HPDE6-E6E7 (cell line): ENCODE measurements at regions not wholly inside any gene's neighbourhood (a gene's known extent, or its start where the extent isn't known, plus 50 kb on each side); places are given as distances from the start of the nearest gene placed in this dataset.
"Not testable (repeated sequence)": the region's sequence is repeated elsewhere in the genome, so short reads cannot be mapped to it uniquely, and the experiment has no call there.

ENCODE experiments used
- DNase-seq: peaks from one replicate; pipeline ENCODE4 v3.0.0; 2011; ENCODE audit warnings: missing footprints; ENCODE audit errors: extremely low spot score

- DNase-seq = no peak
Measured at GRCh38 chr13:107675847-107676550, 539.3 kb downstream of the LIG4 start.

- DNase-seq = no peak
Measured at GRCh38 chr13:107669391-107669993, 545.8 kb downstream of the LIG4 start.

- no peak for DNase-seq
Measured at GRCh38 chr13:107665926-107666458, 549.3 kb downstream of the LIG4 start.

GRCh38 chr13:107650081-107650701, 565.1 kb downstream of the LIG4 start:
- DNase-seq = peak; percentile 9

- DNase-seq = no peak
Measured at GRCh38 chr13:107649079-107649478, 566.3 kb downstream of the LIG4 start.

- no peak for DNase-seq
Measured at GRCh38 chr13:107644136-107644535, 571.2 kb downstream of the LIG4 start.

- DNase-seq = no peak
Measured at GRCh38 chr13:107643615-107644014, 571.7 kb downstream of the LIG4 start.

GRCh38 chr13:107642831-107643230, 572.5 kb downstream of the LIG4 start:
- no peak for DNase-seq

- no peak for DNase-seq
Measured at GRCh38 chr13:107641574-107641973, 573.8 kb downstream of the LIG4 start.

- no peak for DNase-seq
Measured at GRCh38 chr13:107625648-107626047, 589.7 kb downstream of the LIG4 start.

- no peak for DNase-seq
Measured at GRCh38 chr13:107617527-107617926, 597.8 kb downstream of the LIG4 start.

- no peak for DNase-seq
Measured at GRCh38 chr13:107612376-107612775, 603.0 kb downstream of the LIG4 start.

- DNase-seq = no peak
Measured at GRCh38 chr13:107608736-107609135, 606.6 kb downstream of the LIG4 start.

GRCh38 chr13:107600971-107601370, 614.4 kb downstream of the LIG4 start:
- no peak for DNase-seq

GRCh38 chr13:107596306-107596705, 619.0 kb downstream of the LIG4 start:
- DNase-seq = not testable (repeated sequence)

GRCh38 chr13:107590556-107590955, 624.8 kb downstream of the LIG4 start:
- no peak for DNase-seq

- no peak for DNase-seq
Measured at GRCh38 chr13:107587681-107588080, 627.7 kb downstream of the LIG4 start.

GRCh38 chr13:107586216-107586615, 629.1 kb downstream of the LIG4 start:
- no peak for DNase-seq

GRCh38 chr13:107585469-107586180, 629.7 kb downstream of the LIG4 start:
- no peak for DNase-seq

GRCh38 chr13:107582171-107582570, 633.2 kb downstream of the LIG4 start:
- no peak for DNase-seq

- DNase-seq = no peak
Measured at GRCh38 chr13:107580741-107581412, 634.5 kb downstream of the LIG4 start.

- DNase-seq = no peak
Measured at GRCh38 chr13:107576430-107576829, 638.9 kb downstream of the LIG4 start.
